Dermis blood vessel endothelial cell (primary cell): ENCODE measurements at regions not wholly inside any gene's neighbourhood (a gene's known extent, or its start where the extent isn't known, plus 50 kb on each side); places are given as distances from the start of the nearest gene placed in this dataset.
"Not testable (repeated sequence)": the region's sequence is repeated elsewhere in the genome, so short reads cannot be mapped to it uniquely, and the experiment has no call there.

ENCODE experiments used
- DNase-seq: peaks from one replicate; pipeline ENCODE4 v3.0.0; 2010

GRCh38 chr3:88703501-88704059, 403.8 kb upstream of the EPHA3 start:
- no peak for DNase-seq

GRCh38 chr3:88704338-88704737, 403.1 kb upstream of the EPHA3 start:
- DNase-seq = no peak

DNA sequence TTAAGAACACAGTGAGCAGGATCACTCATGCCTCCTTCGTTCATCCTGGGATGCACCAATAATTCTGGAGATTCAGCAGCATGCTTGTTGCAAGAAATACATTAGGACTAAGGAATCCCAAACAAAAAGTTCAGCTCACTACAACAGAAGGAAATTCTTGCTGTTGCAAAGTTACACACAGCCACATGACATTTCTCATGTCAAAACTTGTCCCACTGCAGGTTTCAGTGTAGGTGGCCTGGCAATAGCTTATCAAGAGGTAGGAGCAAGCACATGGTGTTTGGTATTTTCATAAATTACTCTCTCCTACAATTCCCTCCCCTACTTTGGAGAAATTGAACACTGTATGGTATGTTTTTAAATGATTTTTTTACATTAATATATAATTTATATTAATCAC, 399.6 kb upstream of the EPHA3 start:
- DNase-seq = no peak

- DNase-seq = no peak
These were observed 394.9 kb upstream of the EPHA3 start for GRCh38 chr3:88712552-88712951.

- no peak for DNase-seq
These were observed 394.2 kb upstream of the EPHA3 start for GRCh38 chr3:88713233-88713691.

- no peak for DNase-seq
These were observed 381.8 kb upstream of the EPHA3 start for GRCh38 chr3:88725440-88726165.

- DNase-seq = no peak
These were observed 375.2 kb upstream of the EPHA3 start for GRCh38 chr3:88732186-88732585.

DNA sequence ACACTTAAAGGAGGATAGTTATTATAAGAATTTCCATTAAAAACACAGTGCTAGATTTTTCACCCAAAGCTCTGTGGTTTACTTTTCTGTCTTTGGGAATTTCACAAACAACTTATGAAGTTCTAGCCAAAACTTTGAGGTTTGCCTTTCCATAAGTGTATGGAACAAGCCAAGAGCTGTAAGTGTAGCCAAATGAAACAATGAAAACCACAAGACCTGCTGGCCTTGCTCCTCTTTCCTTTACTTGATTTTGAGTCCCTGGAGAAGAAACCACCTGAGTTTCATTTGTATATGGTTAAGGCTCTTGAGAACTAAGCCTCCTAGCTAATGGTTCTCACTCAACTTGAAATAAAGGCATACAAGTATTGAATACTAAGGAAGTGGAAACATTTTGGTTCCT, 365.3 kb upstream of the EPHA3 start:
- DNase-seq = no peak

DNA sequence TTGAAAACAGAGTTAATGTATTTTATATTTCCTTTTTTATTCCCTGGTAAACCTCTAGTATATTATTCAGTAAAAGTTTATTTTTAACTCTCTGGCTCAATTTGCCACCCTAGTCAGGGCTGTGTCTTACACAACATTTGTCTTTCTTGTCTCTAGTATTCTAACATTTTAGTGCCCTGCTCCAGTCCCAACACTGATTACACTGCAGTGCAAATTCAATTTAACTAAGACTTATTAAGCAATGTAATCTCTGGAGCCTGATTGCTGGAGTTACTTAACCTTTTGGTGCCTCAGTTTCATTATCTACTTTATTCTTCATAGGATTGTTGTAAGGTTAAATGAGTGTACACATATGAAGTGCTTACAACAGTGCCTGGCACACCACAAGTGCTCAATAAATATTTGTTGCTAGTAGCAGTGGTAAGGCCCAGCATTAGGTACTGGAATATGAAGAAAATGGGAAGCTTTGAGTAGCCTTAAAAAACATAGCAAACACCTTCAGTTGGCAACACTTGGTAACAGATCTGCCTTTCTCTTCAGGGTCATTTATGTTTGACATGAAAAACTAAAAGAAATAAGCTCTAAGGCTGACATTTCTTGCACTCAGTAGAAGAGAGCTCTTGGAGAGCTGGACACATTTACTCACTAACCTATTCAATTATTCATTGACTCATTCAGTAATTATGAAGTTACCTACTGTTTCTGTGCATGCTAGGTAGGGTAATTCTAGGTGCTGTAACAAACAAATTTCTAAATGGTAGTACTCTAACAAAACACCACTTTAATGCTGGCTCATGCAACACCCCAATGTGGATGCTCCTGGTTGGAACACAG, 364.5 kb upstream of the EPHA3 start:
- DNase-seq = no peak

DNA sequence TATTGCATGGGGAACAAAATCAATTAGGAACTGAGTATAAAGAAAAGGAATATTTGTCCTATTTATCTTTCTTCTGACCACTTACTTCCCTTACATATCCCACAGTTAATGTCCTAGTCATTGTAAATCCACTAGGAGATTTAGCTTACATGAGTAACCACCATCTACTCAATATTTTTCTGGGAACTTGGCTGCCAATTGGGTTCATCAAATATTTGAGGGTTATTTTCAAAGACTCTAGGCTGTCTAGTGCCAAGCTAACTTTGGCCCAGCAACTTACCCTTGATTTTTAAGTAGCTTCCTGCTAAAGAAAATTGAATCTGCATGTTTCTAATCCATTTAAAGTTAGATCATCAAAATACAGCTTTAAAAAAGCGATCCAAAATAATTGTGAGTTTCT, 362.5 kb upstream of the EPHA3 start:
- no peak for DNase-seq

DNA sequence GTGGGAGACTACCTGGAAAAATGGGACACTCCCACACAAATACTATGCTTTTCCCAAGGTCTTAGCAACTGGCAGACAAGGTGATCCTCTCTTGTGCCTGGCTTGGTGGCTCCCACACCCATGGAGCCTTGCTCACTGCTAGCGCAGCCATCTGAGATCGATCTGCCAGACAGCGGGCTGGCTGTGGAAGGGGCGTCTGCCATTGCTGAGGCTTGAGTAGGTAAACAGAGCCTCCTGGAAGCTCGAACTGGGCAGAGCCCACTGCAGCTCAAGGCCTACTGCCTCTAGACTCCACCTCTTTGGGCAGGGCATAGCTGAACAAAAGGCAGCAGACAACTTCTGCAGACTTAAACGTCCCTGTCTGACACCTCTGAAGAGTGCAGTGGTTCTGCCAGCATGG, 360.3 kb upstream of the EPHA3 start:
- not testable (repeated sequence) for DNase-seq

GRCh38 chr3:88758676-88759075, 348.7 kb upstream of the EPHA3 start:
- no peak for DNase-seq

- DNase-seq = no peak
These were observed 339.7 kb upstream of the EPHA3 start for GRCh38 chr3:88767746-88768145.

DNA sequence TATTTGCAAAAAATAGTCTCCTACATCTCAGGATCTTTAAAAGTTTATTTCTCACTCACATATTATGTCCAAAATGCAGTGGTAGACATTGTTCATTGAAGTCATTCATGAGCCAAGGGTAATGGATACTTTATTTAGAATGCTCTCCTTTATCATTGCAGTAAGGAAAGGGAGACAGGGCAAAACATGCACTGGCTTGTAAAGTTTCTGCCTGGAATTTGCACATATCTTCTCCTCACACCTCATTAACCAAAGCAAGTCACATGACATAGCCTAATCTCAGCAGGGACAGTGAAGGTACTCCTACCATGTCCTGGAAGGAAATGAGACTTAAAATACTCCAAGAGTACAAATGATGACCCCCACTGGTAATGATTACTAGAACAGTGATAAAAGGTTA, 333.7 kb upstream of the EPHA3 start:
- no peak for DNase-seq

DNA sequence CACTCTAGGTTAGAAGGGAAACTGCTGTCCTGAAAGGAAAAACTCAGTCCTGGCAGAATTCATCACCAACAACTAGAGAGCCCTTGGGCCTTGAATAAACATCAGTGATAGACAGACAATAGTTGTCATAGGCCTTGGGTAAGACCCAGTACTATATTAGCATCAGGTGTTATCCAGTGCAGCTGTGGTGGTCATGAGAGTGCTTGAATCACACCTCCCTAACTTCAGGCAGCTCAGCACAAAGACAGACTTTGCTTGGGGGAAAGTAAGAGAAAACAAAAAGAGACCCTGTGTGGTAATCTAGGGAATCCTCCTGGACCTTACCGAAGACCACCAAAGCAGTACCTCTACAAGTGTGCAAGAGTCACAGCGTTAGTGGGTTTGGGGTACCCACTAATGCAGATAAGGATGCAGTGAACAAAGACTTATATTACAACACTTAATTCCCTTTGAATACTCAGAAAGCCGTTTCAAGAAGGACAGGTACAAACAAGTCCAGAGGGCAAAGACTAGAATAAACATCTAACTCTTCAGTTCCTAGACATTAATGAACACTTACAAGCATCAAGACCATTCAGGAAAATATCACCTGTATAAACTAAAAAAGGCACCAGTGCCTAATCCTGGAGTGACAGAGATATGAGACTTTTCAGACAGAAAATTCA, 332.3 kb upstream of the EPHA3 start:
- DNase-seq = no peak

GRCh38 chr3:88779482-88779881, 327.9 kb upstream of the EPHA3 start:
- no peak for DNase-seq

DNA sequence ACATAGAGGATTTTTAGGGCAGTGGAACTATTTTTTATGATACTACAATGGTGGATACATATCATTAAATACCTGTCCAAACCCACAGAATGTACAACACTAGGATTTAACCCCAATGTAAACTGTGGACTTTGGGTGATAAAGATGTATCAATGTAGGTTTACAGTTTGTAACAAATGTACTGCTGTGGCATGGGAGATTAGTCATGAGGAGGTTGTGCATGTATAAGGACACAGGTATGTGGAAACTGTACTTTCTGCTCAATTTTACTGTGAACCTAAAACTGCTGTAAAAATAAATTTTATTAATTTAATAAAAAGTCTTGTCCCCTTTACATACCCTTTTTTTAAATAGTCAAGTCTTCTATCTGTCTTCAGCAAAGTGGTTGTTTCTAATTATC, 322.5 kb upstream of the EPHA3 start:
- DNase-seq = no peak

- no peak for DNase-seq
These were observed 321.6 kb upstream of the EPHA3 start for GRCh38 chr3:88785841-88786240.

DNA sequence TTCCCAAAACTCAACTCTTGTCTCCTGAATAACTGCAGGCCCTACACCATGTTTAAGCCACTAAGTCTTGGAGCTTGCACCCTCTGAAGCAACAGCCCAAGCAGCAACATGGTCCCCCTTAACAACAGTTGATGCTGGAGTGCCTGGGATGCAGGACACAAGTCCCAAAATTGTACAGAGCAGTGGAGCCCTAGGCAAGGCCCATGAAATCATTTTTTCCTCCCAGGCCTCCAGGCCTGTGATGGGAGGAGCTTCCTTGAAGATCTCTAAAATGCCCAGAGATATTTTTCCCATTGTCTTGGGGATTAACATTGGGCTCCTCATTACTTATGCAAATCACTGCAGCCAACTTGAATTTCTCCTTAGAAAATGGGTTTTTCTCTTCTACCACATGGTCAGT, 311.9 kb upstream of the EPHA3 start:
- DNase-seq = no peak

DNA sequence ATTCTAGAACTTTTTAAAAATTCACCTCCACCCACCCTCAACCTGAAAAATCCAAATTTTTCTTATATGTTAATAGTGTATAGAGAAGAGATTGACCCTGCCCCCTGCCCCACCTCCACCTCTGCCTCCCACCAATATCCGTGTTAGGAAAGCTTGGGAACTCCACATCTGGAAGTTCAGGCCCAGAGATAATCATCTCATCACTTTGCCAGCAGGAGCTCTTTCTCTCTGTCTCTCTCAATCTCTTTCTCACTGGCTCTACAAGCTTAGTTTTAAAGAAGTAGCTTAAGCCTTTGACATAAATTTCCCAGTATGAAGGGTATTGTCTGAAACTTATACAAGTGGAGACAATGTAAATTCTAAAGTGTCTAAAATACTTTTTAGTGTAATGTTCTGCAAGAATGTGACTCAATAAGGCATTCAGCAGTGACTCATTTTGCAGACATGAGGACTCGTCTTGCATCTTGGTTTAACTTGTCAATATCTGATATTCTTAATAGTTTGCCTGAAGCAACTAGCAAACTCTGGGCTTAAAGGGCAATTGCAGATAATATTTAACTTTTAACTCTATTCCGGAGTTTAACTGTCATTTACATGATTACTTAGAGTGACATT, 299.8 kb upstream of the EPHA3 start:
- DNase-seq = no peak

DNA sequence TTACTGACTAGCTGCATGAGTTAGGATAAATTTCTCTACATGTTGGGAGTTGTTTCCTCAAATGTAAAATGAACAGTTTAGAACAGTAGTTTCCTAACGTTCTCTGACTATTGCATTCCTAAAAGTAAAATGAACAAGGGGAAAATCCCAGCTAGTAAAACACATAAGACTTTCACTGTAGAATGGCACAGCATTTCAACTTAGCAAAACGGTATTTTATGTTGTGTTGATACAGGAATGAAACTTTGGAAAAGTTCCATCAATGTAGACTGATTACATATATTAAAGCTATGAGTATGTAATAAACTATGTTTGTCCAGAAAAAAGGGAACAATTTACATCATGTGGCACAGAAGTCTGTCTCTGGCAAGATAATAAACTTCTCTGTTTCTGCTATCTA, 297.4 kb upstream of the EPHA3 start:
- no peak for DNase-seq

DNA sequence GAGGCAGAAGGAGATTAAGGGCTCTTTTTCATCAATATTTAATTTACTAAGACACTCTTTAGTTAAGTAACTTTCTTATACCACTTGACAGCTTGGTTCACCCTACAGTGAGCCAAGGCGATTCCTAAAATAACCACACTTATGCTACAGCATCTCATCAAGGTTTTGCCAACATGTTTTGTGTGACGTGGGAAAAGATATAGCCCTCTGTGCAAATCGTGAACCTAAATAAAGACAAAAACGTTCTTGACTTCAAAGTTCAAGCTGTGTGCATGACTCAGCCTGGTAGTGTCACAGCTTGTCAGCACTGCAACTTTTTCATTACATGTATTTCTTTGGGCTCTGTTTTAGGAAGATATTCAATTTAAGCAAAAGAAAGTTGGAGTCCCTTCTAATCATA, 297.0 kb upstream of the EPHA3 start:
- no peak for DNase-seq

DNA sequence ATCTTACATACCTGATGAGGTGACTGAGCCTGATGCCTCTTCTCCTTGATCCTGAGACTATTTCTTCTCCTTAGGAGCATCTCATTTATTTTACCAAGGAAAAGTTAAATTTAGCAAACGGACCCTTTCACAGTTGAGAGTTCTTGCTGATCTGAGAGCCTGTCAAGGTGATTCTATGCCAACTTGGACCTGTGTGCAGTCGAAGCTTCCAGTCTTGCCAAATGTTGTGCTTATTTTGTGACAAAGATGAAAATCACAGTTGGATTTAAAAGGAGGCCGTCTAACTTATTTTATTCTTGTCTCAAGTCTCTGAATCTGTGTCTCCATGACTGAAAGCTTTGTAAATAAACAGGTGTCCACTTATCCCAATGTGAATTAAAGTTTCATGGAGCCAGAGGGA, 296.3 kb upstream of the EPHA3 start:
- DNase-seq = no peak
